ENCODE measurements at regions not wholly inside any gene's neighbourhood (a gene's known extent, or its start where the extent isn't known, plus 50 kb on each side); places are given as distances from the start of the nearest gene placed in this dataset.
A peak's percentile ranks its signal among the peaks of the same experiment; 100 is the strongest.

DNA sequence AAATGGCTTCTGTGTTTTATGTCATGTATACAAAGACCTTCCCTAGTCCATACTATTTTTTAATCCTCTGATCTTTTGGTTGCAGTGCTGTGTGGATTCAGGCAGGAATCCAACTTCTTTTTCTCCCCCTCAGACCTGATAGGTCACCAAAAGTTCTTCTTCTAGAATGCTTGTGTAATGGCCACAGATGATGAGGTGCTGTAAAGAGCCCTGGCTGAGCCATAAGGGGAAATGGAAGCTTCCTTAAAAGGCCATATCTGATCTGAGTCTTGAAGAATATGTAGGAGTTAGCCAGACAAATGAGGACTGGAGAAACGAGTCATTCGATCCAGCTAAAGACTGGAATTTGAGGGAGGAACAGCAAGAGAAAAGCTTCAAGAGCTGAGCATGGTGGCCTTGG, 353.9 kb downstream of the PCNX1 start:
- no peak overlapping the region for H3K4me3 ChIP-seq (ENCODE audit: low read depth, low read length)
- no peak for TF ChIP-seq POLR2A (IDR thresholded peaks at IDR 0.05; ENCODE audit: extremely low read depth, insufficient read length)
- TF ChIP-seq, protein P1, sequence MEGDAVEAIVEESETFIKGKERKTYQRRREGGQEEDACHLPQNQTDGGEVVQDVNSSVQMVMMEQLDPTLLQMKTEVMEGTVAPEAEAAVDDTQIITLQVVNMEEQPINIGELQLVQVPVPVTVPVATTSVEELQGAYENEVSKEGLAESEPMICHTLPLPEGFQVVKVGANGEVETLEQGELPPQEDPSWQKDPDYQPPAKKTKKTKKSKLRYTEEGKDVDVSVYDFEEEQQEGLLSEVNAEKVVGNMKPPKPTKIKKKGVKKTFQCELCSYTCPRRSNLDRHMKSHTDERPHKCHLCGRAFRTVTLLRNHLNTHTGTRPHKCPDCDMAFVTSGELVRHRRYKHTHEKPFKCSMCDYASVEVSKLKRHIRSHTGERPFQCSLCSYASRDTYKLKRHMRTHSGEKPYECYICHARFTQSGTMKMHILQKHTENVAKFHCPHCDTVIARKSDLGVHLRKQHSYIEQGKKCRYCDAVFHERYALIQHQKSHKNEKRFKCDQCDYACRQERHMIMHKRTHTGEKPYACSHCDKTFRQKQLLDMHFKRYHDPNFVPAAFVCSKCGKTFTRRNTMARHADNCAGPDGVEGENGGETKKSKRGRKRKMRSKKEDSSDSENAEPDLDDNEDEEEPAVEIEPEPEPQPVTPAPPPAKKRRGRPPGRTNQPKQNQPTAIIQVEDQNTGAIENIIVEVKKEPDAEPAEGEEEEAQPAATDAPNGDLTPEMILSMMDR (IDR thresholded peaks at IDR 0.05; ENCODE audit: low read depth, low read length): no peak
- TF ChIP-seq, protein P2, sequence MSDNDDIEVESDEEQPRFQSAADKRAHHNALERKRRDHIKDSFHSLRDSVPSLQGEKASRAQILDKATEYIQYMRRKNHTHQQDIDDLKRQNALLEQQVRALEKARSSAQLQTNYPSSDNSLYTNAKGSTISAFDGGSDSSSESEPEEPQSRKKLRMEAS (IDR thresholded peaks at IDR 0.05; ENCODE audit: low read depth, low read length): no peak
- no peak for TF ChIP-seq MYC (IDR thresholded peaks at IDR 0.05; ENCODE audit: low read depth, low read length)
- peak; percentile 15 for DNase-seq (ENCODE audit: low read depth)

DNA sequence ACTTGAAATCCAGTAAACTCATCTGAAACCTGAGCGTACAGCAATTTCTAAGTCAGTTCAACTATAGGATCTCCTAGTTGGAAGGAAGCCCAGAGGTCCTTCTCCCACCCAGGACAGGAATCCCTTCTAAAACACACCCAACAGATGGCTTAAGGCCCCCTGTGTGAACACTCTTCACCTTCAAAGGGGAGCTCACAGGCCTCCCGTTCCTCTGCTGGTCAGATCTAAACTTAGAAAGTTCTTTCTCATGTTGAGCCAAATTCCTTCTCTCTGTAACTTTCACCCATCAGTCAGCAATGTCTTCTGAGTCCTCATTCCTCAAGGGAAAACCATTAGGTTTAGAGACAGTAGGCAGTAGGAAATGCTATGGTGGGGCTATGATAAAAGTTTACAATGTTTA, 355.2 kb downstream of the PCNX1 start:
- TF ChIP-seq, protein P1 (IDR thresholded peaks at IDR 0.05; ENCODE audit: low read depth, low read length): no peak
- TF ChIP-seq, protein P2 (IDR thresholded peaks at IDR 0.05; ENCODE audit: low read depth, low read length): no peak
- no peak for TF ChIP-seq MYC (IDR thresholded peaks at IDR 0.05; ENCODE audit: low read depth, low read length)
- no peak for TF ChIP-seq POLR2A (IDR thresholded peaks at IDR 0.05; ENCODE audit: extremely low read depth, insufficient read length)
- no peak for DNase-seq (ENCODE audit: low read depth)
- H3K4me3 ChIP-seq (ENCODE audit: low read depth, low read length): no peak overlapping the region

DNA sequence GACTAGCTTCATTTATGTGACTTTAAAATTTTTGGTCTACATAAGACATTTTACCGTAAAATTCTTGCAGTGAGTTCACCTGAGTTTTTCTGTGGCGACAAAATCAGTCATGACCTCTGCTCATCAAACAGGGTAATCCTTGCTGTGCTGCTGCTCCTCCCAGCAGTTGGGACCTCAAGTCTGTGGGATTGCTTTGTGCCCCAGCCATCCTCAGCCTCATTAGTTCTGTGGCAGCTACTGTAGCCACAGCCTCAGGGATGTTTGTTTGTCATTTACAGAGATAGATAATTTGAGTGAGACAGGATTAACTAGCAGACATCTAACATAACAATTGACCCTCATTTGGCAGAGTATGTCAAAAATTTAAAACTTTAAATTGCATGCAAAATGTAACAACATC, 357.0 kb downstream of the PCNX1 start:
- no peak for DNase-seq (ENCODE audit: low read depth)
- TF ChIP-seq, protein P2 (IDR thresholded peaks at IDR 0.05; ENCODE audit: low read depth, low read length): no peak
- no peak for TF ChIP-seq POLR2A (IDR thresholded peaks at IDR 0.05; ENCODE audit: extremely low read depth, insufficient read length)
- TF ChIP-seq, protein P1 (IDR thresholded peaks at IDR 0.05; ENCODE audit: low read depth, low read length): no peak
- no peak for TF ChIP-seq MYC (IDR thresholded peaks at IDR 0.05; ENCODE audit: low read depth, low read length)
- no peak overlapping the region for H3K4me3 ChIP-seq (ENCODE audit: low read depth, low read length)

DNA sequence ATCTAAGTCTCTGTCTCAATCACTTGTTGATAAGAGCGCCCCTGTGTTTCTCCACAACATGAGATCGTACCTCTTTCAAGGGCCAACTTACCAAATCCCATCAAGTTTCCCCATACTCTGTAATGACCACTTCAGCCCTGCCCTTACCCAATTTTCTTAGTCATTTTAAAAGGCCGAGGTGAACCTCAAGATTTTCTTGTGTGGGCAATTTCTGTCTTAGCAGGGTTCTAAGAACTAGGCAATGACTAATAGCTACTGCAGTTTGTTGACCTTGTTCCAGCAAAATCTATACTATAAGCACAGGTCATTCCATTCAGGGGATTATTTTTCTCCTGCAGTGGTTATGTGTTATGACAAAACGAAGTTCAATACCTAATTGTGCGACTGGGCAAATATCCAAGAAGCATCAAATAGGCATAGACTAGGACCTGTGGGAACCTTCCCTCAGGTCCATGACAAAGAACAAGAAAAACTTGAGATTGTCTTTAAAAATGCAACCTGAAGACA, 359.8 kb downstream of the PCNX1 start:
- TF ChIP-seq MYC (IDR thresholded peaks at IDR 0.05; ENCODE audit: low read depth, low read length) (no peak), POLR2A (IDR thresholded peaks at IDR 0.05; ENCODE audit: extremely low read depth, insufficient read length) (no peak)
- TF ChIP-seq, protein P2 (IDR thresholded peaks at IDR 0.05; ENCODE audit: low read depth, low read length): no peak
- no peak overlapping the region for H3K4me3 ChIP-seq (ENCODE audit: low read depth, low read length)
- DNase-seq (ENCODE audit: low read depth): peak; percentile 19

DNA sequence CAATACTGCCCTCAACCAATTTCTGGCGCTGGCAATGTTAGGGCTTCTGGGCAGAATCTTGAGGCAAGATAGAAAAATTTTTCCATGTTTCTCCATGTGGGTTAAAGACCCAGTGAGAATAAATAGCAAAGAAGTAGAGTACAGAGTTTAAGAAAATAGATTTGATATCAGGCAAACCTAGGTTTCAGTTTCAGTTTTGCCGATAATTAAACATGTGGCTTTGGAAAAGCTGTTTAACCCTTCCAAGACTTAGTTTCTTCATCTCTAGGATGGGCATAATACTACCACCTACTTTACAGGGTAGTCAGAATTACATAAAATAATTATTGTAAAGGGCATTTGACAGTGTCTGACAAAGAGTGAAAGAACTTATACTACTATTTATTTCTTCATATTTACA, 360.4 kb downstream of the PCNX1 start:
- no peak for DNase-seq (ENCODE audit: low read depth)
- H3K4me3 ChIP-seq (ENCODE audit: low read depth, low read length): no peak overlapping the region
- TF ChIP-seq POLR2A (IDR thresholded peaks at IDR 0.05; ENCODE audit: extremely low read depth, insufficient read length): no peak
- TF ChIP-seq, protein P1 (IDR thresholded peaks at IDR 0.05; ENCODE audit: low read depth, low read length): no peak
- no peak for TF ChIP-seq MYC (IDR thresholded peaks at IDR 0.05; ENCODE audit: low read depth, low read length)
- TF ChIP-seq, protein P2 (IDR thresholded peaks at IDR 0.05; ENCODE audit: low read depth, low read length): no peak

DNA sequence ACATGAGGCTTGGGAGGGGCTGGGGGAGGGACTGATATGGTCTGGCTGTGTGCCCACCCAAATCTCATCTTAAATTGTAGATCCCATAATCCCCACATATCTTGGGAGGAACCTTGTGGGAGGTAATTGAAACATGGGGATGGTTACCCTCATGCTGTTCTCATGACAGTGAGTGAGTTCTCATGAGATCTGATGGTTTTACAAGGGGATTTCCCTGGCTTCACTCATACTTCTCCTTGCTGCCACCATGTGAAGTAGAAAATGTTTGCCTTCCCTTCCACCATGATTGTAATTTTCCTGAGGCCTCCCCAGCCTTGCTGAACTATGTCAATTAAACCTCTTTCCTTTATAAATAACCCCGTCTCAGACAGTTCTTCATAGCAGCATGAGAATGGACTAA, 362.9 kb downstream of the PCNX1 start:
- TF ChIP-seq, protein P1 (IDR thresholded peaks at IDR 0.05; ENCODE audit: low read depth, low read length): no peak
- TF ChIP-seq, protein P2 (IDR thresholded peaks at IDR 0.05; ENCODE audit: low read depth, low read length): no peak
- TF ChIP-seq MYC (IDR thresholded peaks at IDR 0.05; ENCODE audit: low read depth, low read length) (no peak), POLR2A (IDR thresholded peaks at IDR 0.05; ENCODE audit: extremely low read depth, insufficient read length) (no peak)
- DNase-seq (ENCODE audit: low read depth): no peak
- no peak overlapping the region for H3K4me3 ChIP-seq (ENCODE audit: low read depth, low read length)

Data from NB4 (cell line).